GM18868 (cell line): ENCODE measurements at regions not wholly inside any gene's neighbourhood (a gene's known extent, or its start where the extent isn't known, plus 50 kb on each side); places are given as distances from the start of the nearest gene placed in this dataset.

Experiments
- ATAC-seq: cut with Tn5 transposase; IDR thresholded peaks from one replicate; pipeline ENCODE4 v1.9.1; 2021; ENCODE audit warnings: mild to moderate bottlenecking, moderate library complexity; ENCODE audit not compliant: unreplicated experiment

DNA sequence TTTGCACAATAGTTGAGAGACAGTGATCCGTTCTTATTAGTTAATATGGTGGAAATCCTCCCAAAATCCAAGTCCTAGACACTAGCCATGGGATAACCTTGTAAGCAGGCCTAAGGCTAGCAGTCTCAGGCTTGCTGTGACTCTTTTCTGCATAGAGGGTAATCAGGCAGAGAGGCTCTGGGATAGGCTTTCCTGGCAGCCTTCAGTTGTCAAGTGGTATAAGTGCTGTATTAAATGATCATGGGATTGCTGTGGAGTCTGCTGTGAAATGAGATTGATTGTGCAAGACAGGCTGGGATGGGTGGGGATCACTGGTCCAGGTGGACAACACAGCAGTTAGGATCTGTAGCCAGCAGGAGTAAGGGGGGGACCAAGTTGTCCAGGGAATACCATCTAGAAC, 416.4 kb downstream of the TLE4 start:
- no peak for ATAC-seq

DNA sequence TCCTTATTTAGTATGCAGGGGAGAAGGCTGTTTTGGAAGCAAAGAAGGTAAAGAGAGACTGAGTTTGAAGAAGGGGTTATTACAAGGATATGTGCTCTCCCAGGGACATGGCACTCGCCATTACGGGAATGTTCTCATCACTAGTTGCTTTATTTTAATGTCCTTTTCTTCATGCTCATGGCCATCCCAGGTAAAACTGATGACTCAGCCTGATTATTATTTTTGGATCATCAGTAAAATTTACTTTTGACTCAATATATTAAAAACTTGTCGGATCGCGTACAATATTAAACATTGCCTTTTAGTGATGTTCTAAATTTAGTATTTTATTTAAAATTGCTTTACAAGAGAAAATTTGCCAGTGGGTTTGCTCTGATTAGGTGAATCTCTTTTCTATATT, 414.7 kb downstream of the TLE4 start:
- no peak for ATAC-seq

DNA sequence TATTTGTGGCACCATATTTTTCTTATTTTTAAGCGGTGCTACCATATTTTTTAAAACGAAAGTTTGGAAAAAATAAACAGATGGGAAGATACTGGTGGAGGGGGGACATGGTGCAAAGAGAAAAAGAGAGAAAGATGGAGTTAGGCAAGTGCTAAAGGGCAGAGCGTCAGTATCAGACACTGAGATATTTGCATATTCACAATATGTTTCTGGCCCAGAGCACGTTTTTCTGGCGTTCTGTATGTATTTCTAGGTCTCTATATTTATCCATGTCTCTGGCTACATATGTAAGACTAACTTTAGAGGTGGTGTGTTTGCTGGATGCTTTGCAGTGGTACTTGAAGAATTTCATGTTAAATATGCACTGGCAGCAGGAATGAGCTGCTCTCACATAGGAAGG, 414.0 kb downstream of the TLE4 start:
- no peak for ATAC-seq

DNA sequence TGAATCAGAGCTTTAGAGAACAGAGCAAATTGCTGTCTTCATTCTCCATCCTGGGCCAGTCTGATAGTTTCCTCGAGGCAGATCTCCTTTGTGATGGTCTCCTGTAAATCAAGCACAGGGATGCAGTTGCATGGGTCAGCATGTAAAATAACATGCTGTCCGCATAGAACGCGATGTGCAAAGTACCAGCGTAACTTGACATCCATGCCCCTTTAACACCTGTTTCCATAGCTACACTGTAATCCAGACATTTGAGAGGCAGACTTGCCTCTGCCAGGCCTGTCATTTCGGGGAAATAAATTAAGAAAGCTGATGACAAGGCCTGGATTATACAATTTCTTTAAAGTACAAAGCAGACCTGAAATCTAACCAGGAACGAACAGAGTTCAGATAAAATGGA, 413.5 kb downstream of the TLE4 start:
- ATAC-seq = no peak

DNA sequence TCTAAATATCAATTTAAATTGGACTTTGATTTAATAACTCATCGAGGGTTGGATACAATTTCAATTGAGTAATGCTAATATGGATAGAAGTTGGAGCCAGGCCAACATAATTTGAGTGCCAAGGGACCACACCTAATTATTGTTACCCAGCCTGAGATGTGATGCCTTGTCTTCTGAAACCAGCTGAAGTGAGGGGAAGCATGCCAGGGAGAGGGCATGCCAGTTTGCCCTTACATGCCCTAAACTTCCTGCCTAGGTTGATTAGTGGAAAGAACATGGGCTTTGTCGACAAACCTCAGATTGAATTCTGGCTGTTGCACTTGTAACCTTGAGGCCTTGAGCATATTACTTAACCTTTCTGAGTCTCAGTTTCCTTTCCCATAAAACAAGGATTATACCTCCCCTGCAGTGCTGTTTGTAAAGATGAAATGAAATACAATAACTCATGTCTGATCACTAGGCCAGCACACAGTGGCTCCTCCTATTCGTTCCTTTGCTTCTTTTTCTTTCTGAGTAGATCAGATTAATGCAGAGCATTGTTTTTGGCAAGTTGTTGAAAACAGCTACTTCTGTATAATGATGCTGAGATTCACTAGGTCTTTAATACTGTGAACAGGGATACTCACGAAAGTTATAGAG, 412.8 kb downstream of the TLE4 start:
- ATAC-seq = no peak

DNA sequence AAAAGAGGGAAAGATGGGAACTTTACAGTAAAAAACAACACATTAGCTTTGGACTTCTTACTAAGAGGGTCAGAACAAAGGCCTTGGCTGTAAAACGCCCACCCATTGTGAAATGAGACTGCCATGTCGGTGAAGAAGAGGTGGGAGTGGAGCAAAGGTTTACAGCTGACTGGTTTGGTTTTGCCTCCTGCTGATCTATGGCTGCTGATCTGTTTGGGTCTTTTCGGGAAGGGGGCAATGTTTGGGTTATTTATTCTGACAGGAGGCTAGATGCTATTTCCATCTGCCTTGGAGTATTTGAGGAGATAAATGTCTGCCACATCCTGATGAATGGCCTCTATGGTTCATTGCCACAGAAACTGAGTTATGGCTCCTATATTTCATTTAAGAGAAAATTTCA, 408.7 kb downstream of the TLE4 start:
- no peak for ATAC-seq

DNA sequence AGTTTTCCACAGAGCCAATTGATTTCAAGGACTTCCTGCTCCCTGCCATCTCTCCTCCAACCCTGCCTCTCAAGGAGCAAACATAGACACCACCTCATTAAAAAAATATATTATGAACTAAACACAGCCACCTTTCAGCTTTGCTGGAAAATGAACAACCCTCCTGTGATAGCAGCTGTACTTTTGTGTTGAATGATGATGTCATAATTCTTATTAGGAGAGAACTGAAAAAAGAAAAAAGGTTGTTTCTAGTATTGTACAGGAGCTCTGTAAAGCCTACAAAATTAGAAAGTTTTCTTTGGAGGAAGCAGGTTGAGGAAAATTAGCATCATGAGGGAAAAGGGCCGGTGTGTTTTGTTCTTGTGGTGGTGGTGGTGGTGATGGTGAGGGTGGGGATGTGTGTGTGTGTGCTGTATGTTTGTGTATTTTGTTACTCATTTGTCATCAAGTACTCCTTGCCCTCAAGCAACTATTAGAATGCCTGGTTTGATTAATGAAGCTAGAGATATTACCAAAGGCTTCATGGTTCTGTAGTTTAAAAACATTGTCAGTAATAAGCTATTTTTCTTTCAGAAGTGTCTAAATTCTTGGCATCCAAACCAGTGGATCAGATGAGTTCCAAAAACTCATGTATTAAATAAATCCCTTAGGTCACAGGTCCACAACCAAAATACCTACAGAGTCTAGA, 405.9 kb downstream of the TLE4 start:
- no peak for ATAC-seq

DNA sequence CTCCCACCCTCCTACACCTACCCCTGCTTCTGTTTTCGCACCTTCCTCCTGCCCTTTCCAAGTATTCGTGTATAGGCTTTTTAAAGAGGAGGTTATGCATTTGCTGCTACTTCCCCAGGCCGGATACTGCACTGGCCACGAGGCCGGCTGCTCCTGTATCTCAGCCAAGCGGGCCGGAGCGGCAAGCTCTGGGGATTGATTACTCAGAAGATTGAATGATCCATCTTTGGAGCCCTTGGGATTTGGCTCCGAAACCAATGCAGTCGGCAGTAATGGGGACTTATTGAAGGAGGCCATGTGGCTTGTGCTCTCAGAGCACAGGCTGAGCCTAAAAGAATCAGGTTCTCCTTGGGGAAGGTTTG, 405.3 kb downstream of the TLE4 start:
- no peak for ATAC-seq

DNA sequence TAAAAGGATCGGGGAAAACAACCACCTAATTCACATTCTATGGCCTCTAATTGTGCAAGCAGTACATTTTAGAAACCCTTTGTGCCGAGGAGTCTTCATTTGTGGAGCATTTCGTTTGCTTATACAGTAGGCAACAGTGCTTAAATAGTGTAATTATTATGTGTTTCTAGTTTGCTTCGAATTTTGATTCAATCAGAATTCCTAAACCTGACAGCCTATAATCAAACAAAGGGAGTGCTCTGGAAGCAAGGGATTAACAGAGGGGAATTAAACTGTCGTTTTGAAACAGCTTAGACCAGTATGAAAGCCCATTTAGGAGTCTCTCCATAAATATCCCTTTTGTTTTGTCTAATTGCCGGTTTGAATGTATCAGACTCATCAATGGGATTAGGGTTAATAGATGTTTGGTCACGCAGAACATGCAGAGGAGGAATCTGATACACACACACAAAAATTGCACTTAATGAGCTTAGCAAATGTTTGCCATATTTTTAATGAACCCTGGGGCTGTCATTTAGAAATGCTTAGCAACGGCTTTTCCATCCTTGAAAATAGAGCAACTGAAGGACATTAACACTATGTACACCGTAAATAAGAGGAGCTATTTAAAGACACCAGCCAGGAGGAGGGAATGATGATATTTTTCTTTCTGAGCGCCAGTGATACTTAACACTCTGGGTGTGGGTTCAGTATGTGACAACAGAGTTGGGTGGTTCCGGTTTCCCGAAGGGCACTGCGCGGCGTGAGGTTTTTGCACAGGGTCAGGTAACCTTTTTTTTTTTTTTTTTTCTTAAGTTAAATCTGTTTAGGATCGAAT, 404.7 kb downstream of the TLE4 start:
- no peak for ATAC-seq

DNA sequence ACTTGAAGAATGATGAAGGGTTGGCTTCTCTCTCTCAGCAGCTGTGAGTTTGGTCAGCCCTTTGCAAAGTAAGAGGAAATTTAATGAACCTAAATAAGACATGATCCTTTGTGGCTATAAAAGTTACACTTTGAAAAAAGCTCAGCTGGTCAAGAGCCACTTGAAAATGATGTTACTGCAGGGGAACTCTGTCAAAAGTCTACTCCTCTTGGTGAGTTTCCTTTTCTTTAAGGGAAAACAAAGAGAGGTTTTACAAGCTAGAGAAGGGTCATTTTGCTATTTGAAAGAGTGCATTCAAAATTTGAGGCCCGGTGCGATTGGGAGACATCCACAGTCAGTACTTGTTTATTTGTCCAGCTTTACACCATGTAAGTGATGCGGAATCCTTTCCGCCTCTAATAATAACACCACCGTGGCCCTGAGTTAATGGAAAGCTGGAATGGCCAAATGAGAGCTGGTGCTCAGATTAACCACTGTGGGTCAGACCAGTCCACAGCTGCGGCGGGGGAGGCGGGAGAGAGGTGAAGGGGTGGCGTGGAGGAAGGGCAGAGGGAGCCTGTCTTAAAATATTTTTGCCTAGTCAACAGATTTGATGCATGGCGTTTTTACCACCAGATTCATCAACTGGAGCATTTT, 404.0 kb downstream of the TLE4 start:
- ATAC-seq = no peak

DNA sequence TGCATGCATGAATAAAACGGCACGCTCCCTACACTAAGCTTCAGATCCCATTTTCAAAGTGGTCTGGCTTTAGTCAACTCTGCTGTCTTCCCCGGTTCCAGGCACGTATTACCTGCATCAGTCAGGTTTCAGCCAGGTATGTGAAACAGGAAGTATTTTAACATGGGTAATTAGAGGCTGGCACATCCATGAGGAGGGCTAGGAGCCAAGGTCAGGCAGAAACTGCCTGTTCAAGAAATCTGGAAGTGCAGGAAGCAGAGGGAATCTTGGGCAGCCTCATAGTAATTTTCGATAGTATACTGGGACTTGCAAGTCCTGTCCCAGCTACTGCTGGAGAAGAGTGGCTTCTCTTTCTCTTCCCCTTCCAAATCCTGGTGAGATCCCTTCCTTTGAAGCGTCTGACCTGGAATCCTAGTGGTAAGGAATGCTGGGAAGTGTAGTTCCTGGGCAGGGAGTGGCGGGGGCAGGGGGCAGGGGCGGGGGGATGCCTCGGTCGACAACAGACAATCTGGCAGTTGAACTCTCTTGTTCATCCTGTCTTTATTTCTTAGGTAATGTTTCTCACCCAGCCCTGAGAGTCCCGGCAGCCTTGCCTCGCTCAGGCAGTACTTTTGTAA, 403.1 kb downstream of the TLE4 start:
- ATAC-seq = no peak

DNA sequence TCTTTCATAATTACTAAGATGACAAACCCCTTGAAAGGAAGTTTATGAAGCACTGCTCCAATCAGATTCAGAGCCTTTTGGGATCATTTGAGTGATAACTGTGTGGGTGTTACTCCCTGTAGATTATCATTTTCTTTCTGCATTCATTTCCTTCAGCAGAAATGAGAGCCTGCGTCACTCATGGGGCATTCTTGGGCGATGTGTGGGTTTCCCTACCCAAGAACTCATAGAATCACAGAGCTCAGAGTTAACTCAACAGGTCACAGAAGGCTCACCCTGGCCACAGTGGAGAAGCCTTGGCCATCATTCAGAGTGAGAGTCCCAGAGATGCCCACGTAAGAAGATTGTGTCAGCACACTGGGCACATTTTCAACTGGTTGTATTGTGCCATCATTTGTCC, 401.9 kb downstream of the TLE4 start:
- no peak for ATAC-seq

DNA sequence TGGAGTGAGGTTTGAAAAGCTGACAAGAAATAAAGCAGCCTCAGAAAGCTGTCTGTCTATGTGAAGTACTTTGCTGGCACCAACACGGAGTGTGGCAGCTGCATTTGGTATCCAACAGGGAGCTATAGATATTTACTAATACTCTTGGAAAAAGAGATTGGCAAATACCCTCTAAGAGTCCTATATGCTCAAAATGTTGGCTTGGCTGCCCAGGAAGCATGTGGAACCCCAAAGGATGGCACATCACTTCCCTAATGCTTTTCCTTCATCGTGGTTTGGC, 398.3 kb downstream of the TLE4 start:
- no peak for ATAC-seq

DNA sequence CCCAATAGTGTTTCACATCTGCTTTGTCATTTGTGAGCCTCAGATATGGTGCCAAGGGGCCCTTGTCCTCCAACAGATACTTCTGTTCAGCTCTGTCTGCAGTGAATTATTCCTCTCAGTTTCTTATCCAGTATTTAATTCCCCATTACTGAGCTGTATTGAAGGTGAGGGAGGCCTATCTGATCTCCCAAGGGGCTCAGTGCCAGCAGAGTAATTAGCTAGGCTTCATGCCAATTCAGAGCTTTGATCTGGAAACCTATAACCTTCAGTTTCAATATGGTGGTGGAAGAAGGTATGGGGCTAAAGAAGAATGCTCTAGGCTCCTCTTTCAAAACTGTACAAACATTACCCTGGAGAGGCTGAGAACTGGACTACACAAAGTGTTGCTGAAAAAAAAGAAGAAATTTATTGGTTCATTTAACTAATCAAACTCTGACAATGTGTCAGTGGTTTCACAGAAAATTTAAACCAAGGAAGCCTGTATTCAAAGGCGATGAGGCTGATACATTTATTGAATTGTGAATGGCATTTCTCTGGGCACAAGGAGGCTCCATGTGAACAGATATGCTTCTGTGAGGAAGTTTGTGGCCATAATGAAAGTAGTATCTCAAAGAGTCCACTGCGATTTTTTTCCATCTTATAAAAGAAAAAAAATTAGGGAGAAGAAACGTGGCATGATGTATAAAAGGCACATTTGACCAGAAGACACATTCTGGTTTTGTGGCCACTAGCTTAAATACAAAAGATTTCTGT, 397.8 kb downstream of the TLE4 start:
- no peak for ATAC-seq

DNA sequence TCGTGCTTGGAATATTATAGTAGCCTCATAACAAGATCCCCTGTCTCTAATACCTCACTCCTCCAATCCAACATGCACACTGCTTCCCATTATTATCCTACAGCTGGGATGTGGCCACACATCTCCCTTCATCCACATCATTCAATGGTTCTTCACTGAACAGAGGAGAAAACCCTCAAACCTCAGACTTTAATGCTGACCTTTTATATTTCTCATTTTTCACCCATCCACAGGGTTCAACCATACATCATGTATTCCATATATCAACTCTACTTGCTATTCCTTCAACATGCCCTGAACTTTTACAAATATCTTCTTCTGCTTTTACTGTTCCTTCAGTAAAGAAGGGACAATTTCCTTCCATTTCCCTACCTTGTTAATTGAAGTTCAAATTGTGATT, 396.8 kb downstream of the TLE4 start:
- no peak for ATAC-seq

DNA sequence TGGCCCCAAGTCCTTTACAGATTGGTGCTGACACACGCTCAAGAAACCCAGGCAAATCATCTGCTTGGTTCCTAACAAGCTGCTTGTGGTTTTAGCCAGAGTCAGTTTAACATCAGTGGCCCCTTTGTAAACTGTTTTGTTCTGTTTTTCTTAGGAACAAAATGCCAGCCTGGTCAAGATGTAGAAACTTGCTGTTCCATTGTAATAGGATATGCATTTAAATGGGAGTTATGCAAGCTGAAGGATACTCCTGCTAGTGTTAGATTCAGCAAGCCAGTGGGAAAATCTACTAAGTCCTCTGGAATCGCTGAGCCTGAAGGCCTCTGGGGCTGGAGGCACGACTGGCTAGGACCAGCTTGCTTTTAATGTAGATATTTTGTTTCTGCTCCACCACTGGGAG, 391.1 kb downstream of the TLE4 start:
- ATAC-seq = no peak

DNA sequence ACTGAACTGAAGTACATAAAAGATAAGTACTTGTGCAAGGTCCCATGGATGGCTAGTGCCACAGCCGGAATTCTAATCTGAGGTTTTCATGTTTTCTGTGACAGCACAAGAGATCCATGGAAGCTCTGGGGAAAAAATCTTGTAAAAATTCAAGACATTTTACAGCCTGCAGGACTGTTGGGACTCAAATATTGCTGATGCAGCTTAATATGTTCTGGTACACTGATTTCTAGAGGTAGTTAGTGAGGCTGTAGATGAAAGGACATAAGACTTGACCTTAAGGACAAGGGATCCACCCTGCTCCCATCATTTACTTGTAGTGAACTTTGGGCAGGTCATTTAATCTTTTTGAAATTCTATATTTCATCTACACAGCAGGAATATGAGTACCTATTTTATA, 390.4 kb downstream of the TLE4 start:
- no peak for ATAC-seq

DNA sequence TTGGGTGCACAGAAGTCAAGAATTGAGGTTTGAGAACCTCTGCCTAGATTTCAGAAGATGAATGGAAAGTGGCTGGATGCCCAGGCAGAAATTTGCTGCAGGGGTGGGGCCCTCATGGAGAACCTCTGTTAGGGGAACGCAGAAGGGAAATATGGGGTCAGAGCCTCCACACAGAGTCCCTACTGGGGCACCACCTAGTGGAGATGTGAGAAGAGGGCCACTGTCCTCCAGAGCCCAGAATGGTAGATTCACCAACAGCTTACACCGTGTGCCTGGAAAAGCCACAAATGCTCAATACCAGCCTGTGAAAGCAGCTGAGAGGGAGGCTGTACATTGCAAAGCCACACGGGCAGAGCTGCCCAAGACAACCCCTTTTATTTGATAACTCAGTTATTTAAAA, 383.5 kb downstream of the TLE4 start:
- no peak for ATAC-seq

DNA sequence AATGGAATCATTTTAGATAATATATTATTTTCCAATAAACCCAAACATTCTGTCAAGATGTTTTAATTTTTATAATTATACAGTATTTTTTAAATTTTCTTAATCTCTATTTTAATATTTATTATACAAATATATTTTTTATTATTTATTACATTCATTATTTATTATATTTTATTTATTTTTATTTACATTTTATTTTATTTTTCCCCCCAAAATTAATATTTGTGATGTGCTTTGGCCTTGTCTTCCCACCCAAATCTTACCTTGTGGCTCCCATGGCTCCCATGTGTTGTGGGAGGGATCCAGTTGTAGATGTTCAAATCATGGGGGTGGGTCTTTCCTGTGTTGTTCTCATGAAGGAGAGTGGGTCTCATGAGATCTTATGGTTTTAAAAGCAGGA, 382.1 kb downstream of the TLE4 start:
- ATAC-seq = no peak

DNA sequence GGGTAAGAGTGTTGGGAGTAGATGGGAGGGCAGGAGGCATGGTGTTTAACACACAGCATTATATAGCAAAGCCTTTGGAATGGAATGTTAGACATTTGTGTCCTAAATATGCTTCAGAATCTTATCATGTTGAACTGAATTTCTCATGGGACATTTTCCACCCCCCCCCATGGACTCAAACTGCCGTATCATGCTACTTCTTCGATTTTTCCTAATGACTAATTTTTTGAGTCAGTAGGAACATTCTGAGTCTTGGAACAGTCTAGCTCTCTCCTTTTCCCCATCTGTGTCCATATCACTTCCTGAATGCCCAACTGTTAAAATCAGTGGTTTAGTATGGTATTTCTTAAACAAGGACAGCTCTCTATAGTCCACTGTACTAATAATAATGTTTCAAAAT, 380.6 kb downstream of the TLE4 start:
- no peak for ATAC-seq

DNA sequence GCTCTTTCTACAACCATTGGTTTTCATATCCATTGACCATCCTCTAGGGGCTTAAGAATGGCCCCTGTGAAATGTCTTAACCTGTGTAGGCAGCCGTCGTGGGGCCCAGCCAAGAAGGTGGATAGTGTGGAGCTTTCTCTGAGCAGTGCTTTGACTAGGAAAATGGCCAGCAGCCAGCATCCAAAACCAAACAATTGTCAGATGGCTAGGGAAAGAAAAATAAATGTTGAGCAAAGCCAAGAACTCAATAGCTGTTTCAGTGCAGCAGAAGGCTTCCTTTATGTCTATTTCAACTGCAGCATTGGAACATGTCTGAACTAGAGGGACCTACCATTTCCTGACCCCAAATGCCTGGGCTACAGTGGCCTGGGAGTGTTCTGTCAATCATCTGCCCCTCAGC, 374.9 kb downstream of the TLE4 start:
- ATAC-seq = no peak
